Hepatocyte (in vitro differentiated cells): ENCODE measurements at regions not wholly inside any gene's neighbourhood (a gene's known extent, or its start where the extent isn't known, plus 50 kb on each side); places are given as distances from the start of the nearest gene placed in this dataset.

Source experiments
- EZH2phosphoT487 ChIP-seq: fragments of 200-600 bp; sonication (generic); IDR thresholded peaks from one replicate; pipeline ENCODE4 v1.6.1; 2018; ENCODE audit warnings: antibody characterized with exemption, mild to moderate bottlenecking, low read depth, moderate library complexity; ENCODE audit not compliant: unreplicated experiment, severe bottlenecking
- TF ChIP-seq, protein P1 (sequence below): fragments of 200-600 bp; sonication (generic); IDR thresholded peaks from 2 replicates; pipeline ENCODE4 v1.5.1; 2016; ENCODE audit warnings: antibody characterized with exemption, mild to moderate bottlenecking; ENCODE audit not compliant: poor library complexity

DNA sequence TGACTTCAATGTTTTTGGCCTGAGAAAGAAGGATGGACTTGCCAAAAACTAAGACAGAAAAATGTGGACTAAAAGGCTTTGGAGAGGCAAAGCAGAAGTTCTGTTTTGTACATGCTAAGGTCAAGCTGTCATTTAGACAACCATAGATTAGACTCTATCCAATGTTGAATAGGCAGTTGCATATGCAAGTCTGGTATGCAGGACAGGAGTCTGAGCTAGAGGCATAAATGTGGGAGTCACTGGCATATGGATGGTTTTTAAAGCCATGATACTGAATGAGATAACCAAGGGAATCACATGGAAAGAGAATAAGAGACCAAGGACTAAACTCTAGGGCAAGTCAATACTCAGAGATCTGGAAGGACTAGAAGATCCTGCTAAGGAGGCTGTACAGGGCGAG lies 164.1 kb downstream of the LSM5 start:
- TF ChIP-seq, protein P1, sequence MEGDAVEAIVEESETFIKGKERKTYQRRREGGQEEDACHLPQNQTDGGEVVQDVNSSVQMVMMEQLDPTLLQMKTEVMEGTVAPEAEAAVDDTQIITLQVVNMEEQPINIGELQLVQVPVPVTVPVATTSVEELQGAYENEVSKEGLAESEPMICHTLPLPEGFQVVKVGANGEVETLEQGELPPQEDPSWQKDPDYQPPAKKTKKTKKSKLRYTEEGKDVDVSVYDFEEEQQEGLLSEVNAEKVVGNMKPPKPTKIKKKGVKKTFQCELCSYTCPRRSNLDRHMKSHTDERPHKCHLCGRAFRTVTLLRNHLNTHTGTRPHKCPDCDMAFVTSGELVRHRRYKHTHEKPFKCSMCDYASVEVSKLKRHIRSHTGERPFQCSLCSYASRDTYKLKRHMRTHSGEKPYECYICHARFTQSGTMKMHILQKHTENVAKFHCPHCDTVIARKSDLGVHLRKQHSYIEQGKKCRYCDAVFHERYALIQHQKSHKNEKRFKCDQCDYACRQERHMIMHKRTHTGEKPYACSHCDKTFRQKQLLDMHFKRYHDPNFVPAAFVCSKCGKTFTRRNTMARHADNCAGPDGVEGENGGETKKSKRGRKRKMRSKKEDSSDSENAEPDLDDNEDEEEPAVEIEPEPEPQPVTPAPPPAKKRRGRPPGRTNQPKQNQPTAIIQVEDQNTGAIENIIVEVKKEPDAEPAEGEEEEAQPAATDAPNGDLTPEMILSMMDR, result no peak
- no peak for TF ChIP-seq EZH2phosphoT487
